ENCODE measurements at regions not wholly inside any gene's neighbourhood (a gene's known extent, or its start where the extent isn't known, plus 50 kb on each side); places are given as distances from the start of the nearest gene placed in this dataset.

- no peak for TF ChIP-seq CTCF (IDR thresholded peaks at IDR 0.05)
- TF ChIP-seq EZH2 (IDR thresholded peaks at IDR 0.05; ENCODE audit: borderline replicate concordance, insufficient read depth, low read depth, low read length, poor library complexity, severe bottlenecking): no peak
These were observed 532.1 kb downstream of the SOX11 start for GRCh38 chr2:6224267-6224666.

Data from B cell (primary cell).